Right lobe of liver (tissue), 6 donors: ENCODE measurements at regions not wholly inside any gene's neighbourhood (a gene's known extent, or its start where the extent isn't known, plus 50 kb on each side); places are given as distances from the start of the nearest gene placed in this dataset.

Experiments
- ATAC-seq, 4 donors: fragments of 200-7000 bp; cut with Tn5 transposase; one replicate each; pipeline ENCODE4 v1.9.1; 2020; ENCODE audit warnings: mild to moderate bottlenecking in 4 of 4, moderate library complexity in 4 of 4
- DNase-seq, 3 donors: peaks; one replicate each; pipeline ENCODE4 v3.0.0-alpha.2; 2020
- H3K27ac ChIP-seq, 3 donors: fragments of 200-600 bp; one replicate each; pipeline ENCODE4 v1.8.0; 2022
- H3K27me3 ChIP-seq, 2 donors: fragments of 200-600 bp; one replicate each; pipeline ENCODE4 v1.8.0; 2022
- H3K36me3 ChIP-seq, 4 donors: fragments of 200-600 bp; sonication (generic) in 1 of 4; one replicate each; pipeline versions ENCODE4 v1.5.1 to v1.8.0; 2017 to 2022; ENCODE audit warnings: control low read depth in 1 of 4
- H3K4me1 ChIP-seq, 4 donors: fragments of 200-600 bp; sonication (generic) in 1 of 4; one replicate each; pipeline versions ENCODE4 v1.5.1 to v1.8.0; 2017 to 2022; ENCODE audit warnings: control low read depth in 1 of 4
- H3K4me3 ChIP-seq, 3 donors: fragments of 200-600 bp; one replicate each; pipeline ENCODE4 v1.8.0; 2022
- H3K9me3 ChIP-seq, 4 donors: fragments of 200-600 bp; sonication (generic) in 1 of 4; one replicate each; pipeline versions ENCODE4 v1.5.1 to v1.8.0; 2017 to 2022; ENCODE audit warnings: control low read depth in 1 of 4
- POLR2A ChIP-seq: fragments of 450-650 bp; IDR thresholded peaks from one replicate; pipeline ENCODE4 v1.6.1; 2017; ENCODE audit warnings: antibody characterized with exemption, mild to moderate bottlenecking
- WGBS: methylation state at CpG from one replicate; pipeline ENCODE4 v1.1.6; 2018; ENCODE audit warnings: low coverage, low lambda C conversion rate; ENCODE audit not compliant: insufficient coverage; ENCODE audit errors: missing lambda C conversion rate; 5-methylcytosine and 5-hydroxymethylcytosine counted together
- intact Hi-C, 2 donors: fragments of 100-400 bp; cut with DNase I; formaldehyde crosslinking; loops; one replicate each; pipeline versions ENCODE4 v1.11.2 to v1.14.1; 2022
- TF ChIP-seq, protein P1 (sequence below), 4 donors: fragments of 200-600 bp in 3 of 4; fragments of 450-650 bp in 1 of 4; IDR thresholded peaks; one replicate each; pipeline versions ENCODE4 v1.5.1 to v1.8.0; 2016 to 2022; ENCODE audit warnings: antibody characterized with exemption in 4 of 4, mild to moderate bottlenecking in 2 of 4
- donor health status: DM: no; HTN: yes; CAD: no.
- donor health status: DM: no; HTN: no; CAD: no.
- donor health status: DM: no; HTN: no; CAD: no.
- donor health status: DM: no; HTN: yes; CAD: no.
- donor health status: DM: no; HTN: yes; CAD: no.

DNA sequence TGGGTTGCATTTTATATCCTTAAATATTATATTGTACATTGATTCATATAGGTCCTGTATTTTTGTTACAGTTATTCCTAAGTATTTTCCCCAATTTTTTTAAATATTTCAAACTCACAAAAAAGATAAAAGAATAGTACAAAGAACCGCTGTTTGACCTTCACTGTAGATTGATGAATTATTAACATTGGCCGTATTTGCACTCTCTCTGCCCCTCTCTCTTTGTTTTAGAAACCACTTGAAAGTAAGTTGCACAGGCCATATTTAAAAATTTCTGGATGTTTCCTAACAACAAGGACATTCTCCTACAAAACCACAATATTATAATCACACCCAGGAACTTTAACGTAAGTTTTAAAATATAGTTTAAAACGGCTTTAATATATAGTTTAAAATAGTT lies 72.0 kb upstream of the DUSP22 start:
- intact Hi-C loops: no loop called here
- Histone ChIP-seq H3K9me3 (no peaks in the 10 kb centered on the region), H3K27me3 (no peaks in the 10 kb centered on the region), H3K36me3 (no peaks in the 10 kb centered on the region), H3K4me1 (peaks cover 0 to 9% (median 0%) of the 10 kb centered on the region in 4 donors), H3K27ac (no peak overlapping the region), H3K4me3 (no peak overlapping the region)
- no peak for DNase-seq
- TF ChIP-seq, protein P1, sequence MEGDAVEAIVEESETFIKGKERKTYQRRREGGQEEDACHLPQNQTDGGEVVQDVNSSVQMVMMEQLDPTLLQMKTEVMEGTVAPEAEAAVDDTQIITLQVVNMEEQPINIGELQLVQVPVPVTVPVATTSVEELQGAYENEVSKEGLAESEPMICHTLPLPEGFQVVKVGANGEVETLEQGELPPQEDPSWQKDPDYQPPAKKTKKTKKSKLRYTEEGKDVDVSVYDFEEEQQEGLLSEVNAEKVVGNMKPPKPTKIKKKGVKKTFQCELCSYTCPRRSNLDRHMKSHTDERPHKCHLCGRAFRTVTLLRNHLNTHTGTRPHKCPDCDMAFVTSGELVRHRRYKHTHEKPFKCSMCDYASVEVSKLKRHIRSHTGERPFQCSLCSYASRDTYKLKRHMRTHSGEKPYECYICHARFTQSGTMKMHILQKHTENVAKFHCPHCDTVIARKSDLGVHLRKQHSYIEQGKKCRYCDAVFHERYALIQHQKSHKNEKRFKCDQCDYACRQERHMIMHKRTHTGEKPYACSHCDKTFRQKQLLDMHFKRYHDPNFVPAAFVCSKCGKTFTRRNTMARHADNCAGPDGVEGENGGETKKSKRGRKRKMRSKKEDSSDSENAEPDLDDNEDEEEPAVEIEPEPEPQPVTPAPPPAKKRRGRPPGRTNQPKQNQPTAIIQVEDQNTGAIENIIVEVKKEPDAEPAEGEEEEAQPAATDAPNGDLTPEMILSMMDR (IDR thresholded peaks at IDR 0.05): no peak
- no peak for TF ChIP-seq POLR2A
- WGBS: 39% methylated on average over 4 of the region's 4 CpGs
- no peak for ATAC-seq

DNA sequence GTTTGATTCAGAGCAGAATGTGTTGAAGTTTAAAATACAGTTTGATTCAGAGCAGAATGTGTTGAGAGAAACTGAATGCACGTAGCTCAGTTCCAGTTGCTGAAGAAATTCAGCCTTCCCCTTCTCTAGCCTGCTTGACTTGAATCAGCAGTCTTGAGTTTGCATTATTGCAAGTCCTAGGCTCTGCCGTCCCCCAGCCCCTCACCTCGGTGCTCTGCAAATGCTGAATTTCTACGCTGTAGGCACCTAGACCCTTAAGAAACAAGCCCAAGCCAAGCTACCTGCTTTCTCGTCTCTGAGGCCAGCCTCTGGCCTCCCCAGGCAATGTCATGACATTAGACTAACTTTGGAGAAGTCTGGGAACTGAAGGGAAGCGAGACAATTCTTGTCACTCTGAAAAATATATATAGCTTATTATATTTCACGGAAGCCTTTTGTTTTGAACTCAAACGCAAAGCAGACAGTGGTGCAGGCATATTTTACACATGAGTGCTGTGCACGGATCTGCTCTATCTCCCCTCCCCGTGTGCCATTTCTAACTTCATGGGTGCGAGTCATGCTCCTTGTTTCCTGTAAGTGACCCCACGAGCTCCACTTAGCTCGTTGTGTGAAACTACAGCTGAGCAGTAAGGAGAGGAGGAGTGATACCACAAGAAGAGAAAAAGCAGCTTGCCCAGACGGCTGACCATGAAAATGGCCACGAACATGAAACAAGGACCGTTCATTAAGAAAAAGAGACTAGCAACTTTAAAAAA lies 71.4 kb upstream of the DUSP22 start:
- no peak overlapping the region for H3K27ac ChIP-seq
- DNase-seq: no peak
- no peak for ATAC-seq
- TF ChIP-seq, protein P1 (IDR thresholded peaks at IDR 0.05): no peak
- no peak for TF ChIP-seq POLR2A
- intact Hi-C loops: no loop called here
- 57% methylated on average over 16 of the region's 16 CpGs for WGBS
- H3K9me3 ChIP-seq: no peaks in the 10 kb centered on the region
- no peaks in the 10 kb centered on the region for H3K36me3 ChIP-seq
- no peaks in the 10 kb centered on the region for H3K27me3 ChIP-seq
- H3K4me1 ChIP-seq: peaks cover 0 to 9% (median 0%) of the 10 kb centered on the region in 4 donors
- H3K4me3 ChIP-seq: no peak overlapping the region

DNA sequence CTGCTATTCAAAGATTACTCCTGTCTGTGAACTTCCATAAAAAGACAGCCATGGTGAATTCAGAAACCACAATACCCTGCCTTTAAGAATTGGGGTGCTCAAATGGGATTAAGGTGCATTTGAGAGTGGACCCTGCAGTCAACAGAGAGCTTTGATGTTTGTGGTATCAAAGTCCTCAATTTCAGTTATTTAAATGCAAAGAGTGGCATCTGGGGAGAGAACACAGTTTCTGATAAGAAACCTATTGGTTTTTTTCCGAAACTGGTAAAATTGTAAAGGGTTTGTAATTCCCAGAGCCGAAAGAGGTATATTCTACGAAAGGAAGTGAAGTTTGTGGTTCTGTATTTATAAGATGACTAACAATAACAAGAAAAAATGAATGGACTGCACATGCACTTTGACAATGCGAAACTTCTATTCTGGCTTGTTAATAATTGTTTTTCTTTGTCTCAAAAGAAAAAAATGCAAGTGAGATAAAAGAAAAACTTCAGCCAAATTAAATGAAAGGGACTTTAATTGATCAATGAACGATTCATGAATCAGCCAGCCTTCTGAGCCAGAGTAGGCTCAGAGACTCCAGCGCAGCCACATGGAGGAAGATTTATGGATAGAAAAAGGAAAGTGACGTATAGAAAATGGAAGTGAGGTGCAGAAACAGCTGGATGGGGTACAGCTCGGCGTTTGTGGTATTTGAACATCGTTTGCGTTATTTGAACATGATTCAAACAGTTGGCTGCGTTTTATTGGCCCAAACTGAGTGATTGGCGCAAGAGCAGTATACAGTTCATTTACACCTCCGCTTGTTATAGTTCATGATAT lies 70.5 kb upstream of the DUSP22 start:
- Histone ChIP-seq H3K36me3 (no peaks in the 10 kb centered on the region), H3K4me3 (no peak overlapping the region), H3K27me3 (no peaks in the 10 kb centered on the region), H3K4me1 (peaks cover 0 to 9% (median 0%) of the 10 kb centered on the region in 4 donors), H3K27ac (no peak overlapping the region), H3K9me3 (no peaks in the 10 kb centered on the region)
- DNase-seq (no peak), ATAC-seq (no peak)
- TF ChIP-seq, protein P1 (IDR thresholded peaks at IDR 0.05): no peak
- TF ChIP-seq POLR2A: no peak
- intact Hi-C loops: no loop called here
- WGBS: 62% methylated on average over 14 of the region's 14 CpGs

- Histone ChIP-seq H3K9me3 (no peaks in the 10 kb centered on the region), H3K36me3 (no peaks in the 10 kb centered on the region), H3K4me1 (peaks cover 0 to 9% (median 0%) of the 10 kb centered on the region in 4 donors), H3K27ac (no peak overlapping the region), H3K27me3 (no peaks in the 10 kb centered on the region), H3K4me3 (no peak overlapping the region)
- no peak for TF ChIP-seq POLR2A
- TF ChIP-seq, protein P1 (IDR thresholded peaks at IDR 0.05): no peak
- DNase-seq (no peak), ATAC-seq (no peak)
- intact Hi-C loops: no loop called here
- WGBS: 76% methylated on average over 5 of the region's 5 CpGs
Observed at GRCh38 chr6:222468-222867, 69.8 kb upstream of the DUSP22 start.
